H1 (cell line): ENCODE measurements at regions not wholly inside any gene's neighbourhood (a gene's known extent, or its start where the extent isn't known, plus 50 kb on each side); places are given as distances from the start of the nearest gene placed in this dataset.

Source experiments
- CTCF ChIA-PET: fragments of 300-600 bp; sonication (Branson Sonifier 250); formaldehyde crosslinking; loops from one replicate; lab custom pipeline; 2021; ENCODE audit not compliant: partially characterized antibody; lab: Charles Lee
- POLR2A ChIA-PET: fragments of 300-600 bp; sonication (Branson Sonifier 250); formaldehyde crosslinking; loops from one replicate; lab custom pipeline; 2021; ENCODE audit warnings: inconsistent platforms; ENCODE audit not compliant: partially characterized antibody; lab: Charles Lee
- DNase-seq, 2 experiments: peaks; one replicate each; pipeline versions ENCODE4 v3.0.0 to v3.0.0-alpha.2; 2010 to 2022; ENCODE audit warnings: low spot score in 2 of 2, low read depth in 1 of 2, mixed read lengths in 1 of 2
- FAIRE-seq: peaks from 2 replicates; lab custom pipeline; 2011; peaks lifted over from hg19 to GRCh38; lab: Jason Lieb, UNC
- H2AFZ ChIP-seq: 2 replicates; pipeline ENCODE4 v1.8.1; 2012; ENCODE audit warnings: low read length, inconsistent platforms
- H2AK5ac ChIP-seq: 2 replicates; pipeline ENCODE4 v1.6.1; 2013; ENCODE audit warnings: low read depth, low read length
- H2BK120ac ChIP-seq: replicated peaks from 2 replicates; pipeline ENCODE3; 2013; ENCODE audit warnings: low read depth, low read length, inconsistent platforms
- H2BK12ac ChIP-seq: 2 replicates; pipeline ENCODE4 v1.6.1; 2013; ENCODE audit warnings: low read depth, low read length
- H2BK15ac ChIP-seq: 2 replicates; pipeline ENCODE4 v1.6.1; 2013; ENCODE audit warnings: low read length
- H2BK20ac ChIP-seq: 2 replicates; pipeline ENCODE4 v1.6.1; 2013; ENCODE audit warnings: low read length
- H2BK5ac ChIP-seq: 2 replicates; pipeline ENCODE4 v1.6.1; 2013; ENCODE audit warnings: low read depth, low read length
- H3K14ac ChIP-seq: 2 replicates; pipeline ENCODE4 v1.6.1; 2013; ENCODE audit warnings: inconsistent platforms; ENCODE audit not compliant: insufficient read length
- H3K18ac ChIP-seq: 2 replicates; pipeline ENCODE4 v1.6.1; 2013; ENCODE audit warnings: low read length; ENCODE audit errors: extremely low read depth
- H3K23ac ChIP-seq: 2 replicates; pipeline ENCODE4 v1.6.1; 2013; ENCODE audit warnings: inconsistent platforms; ENCODE audit not compliant: insufficient read length
- H3K23me2 ChIP-seq: 2 replicates; pipeline ENCODE4 v1.6.1; 2013; ENCODE audit warnings: low read depth, low read length
- H3K27ac ChIP-seq: 2 replicates; pipeline ENCODE4 v1.6.1; 2011; ENCODE audit warnings: low read depth, low read length, inconsistent platforms
- H3K27me3 ChIP-seq, 4 experiments: replicated peaks in 1 of 4; 1 replicate in 1 of 4; 2 replicates in 3 of 4; pipeline versions ENCODE4 v1.6.1 to v1.8.1; 2011 to 2013; ENCODE audit warnings: low read length in 3 of 4, mild to moderate bottlenecking in 3 of 4, inconsistent platforms in 2 of 4, mixed read lengths in 2 of 4, moderate library complexity in 1 of 4; ENCODE audit not compliant: control insufficient read depth in 3 of 4, insufficient read depth in 3 of 4; ENCODE audit errors: extremely low read depth in 1 of 4
- H3K36me3 ChIP-seq, 4 experiments: 2 replicates each; pipeline versions ENCODE4 v1.6.1 to v1.8.1; 2011 to 2013; ENCODE audit warnings: mild to moderate bottlenecking in 4 of 4, low read length in 3 of 4, moderate library complexity in 2 of 4, control low read depth in 1 of 4, inconsistent platforms in 1 of 4; ENCODE audit not compliant: insufficient read depth in 4 of 4, control insufficient read depth in 2 of 4
- H3K4ac ChIP-seq: replicated peaks from 2 replicates; pipeline ENCODE3; 2013; ENCODE audit warnings: low read length, low read depth, mixed read lengths, inconsistent platforms; ENCODE audit not compliant: insufficient read length
- H3K4me1 ChIP-seq, 4 experiments: replicated peaks in 1 of 4; 1 replicate in 1 of 4; 2 replicates in 3 of 4; pipeline versions ENCODE4 v1.6.1 to v1.8.1; 2011 to 2013; ENCODE audit warnings: low read length in 3 of 4, inconsistent platforms in 2 of 4, mixed read lengths in 1 of 4; ENCODE audit not compliant: insufficient read depth in 4 of 4, control insufficient read depth in 3 of 4
- H3K4me2 ChIP-seq, 2 experiments: 2 replicates each; pipeline versions ENCODE4 v1.6.1 to v1.8.1; 2011 to 2013; ENCODE audit warnings: low read depth in 2 of 2, low read length in 2 of 2, control low read depth in 1 of 2, inconsistent platforms in 1 of 2, mild to moderate bottlenecking in 1 of 2; ENCODE audit not compliant: insufficient read depth in 1 of 2
- H3K4me3 ChIP-seq, 4 experiments: fragments of 200-600, 300-600 bp in 1 of 4; sonication (generic), shearing (Covaris generic), sonication (Bioruptor Twin) in 1 of 4; 2 replicates each; pipeline versions ENCODE4 v1.5.1 to v1.8.1; 2011 to 2016; ENCODE audit warnings: low read length in 4 of 4, low read depth in 3 of 4, control low read depth in 2 of 4, inconsistent platforms in 2 of 4, mild to moderate bottlenecking in 2 of 4, mixed read lengths in 1 of 4, moderate library complexity in 1 of 4; ENCODE audit not compliant: insufficient read depth in 2 of 4; ENCODE audit errors: extremely low read depth in 1 of 4
- H3K56ac ChIP-seq: replicated peaks from 2 replicates; pipeline ENCODE3; 2013; ENCODE audit warnings: low read depth, mild to moderate bottlenecking, mixed read lengths, low read length, inconsistent platforms; ENCODE audit not compliant: insufficient read length
- H3K79me1 ChIP-seq: 2 replicates; pipeline ENCODE4 v1.6.1; 2013; ENCODE audit warnings: low read depth, low read length, control low read depth
- H3K79me2 ChIP-seq, 2 experiments: 2 replicates each; pipeline versions ENCODE4 v1.6.1 to v1.8.1; 2012 to 2013; ENCODE audit warnings: low read length in 2 of 2, mild to moderate bottlenecking in 2 of 2, inconsistent platforms in 1 of 2; ENCODE audit not compliant: insufficient read depth in 2 of 2, control insufficient read depth in 1 of 2
- H3K9ac ChIP-seq, 4 experiments: replicated peaks in 1 of 4; 1 replicate in 1 of 4; 2 replicates in 3 of 4; pipeline versions ENCODE4 v1.6.1 to v1.8.1; 2011 to 2013; ENCODE audit warnings: low read depth in 3 of 4, low read length in 3 of 4, control low read depth in 2 of 4, mild to moderate bottlenecking in 2 of 4, moderate library complexity in 2 of 4, inconsistent platforms in 1 of 4; ENCODE audit errors: extremely low read depth in 1 of 4
- H3K9me3 ChIP-seq, 2 experiments: 2 replicates each; pipeline versions ENCODE4 v1.6.1 to v1.8.1; 2012 to 2013; ENCODE audit warnings: mild to moderate bottlenecking in 2 of 2, moderate library complexity in 2 of 2, control low read depth in 1 of 2, inconsistent platforms in 1 of 2, low read depth in 1 of 2, low read length in 1 of 2, mixed read lengths in 1 of 2; ENCODE audit not compliant: insufficient read depth in 2 of 2
- H4K20me1 ChIP-seq, 2 experiments: replicated peaks in 1 of 2; 2 replicates each; pipeline versions ENCODE3 to v1.8.1; 2011 to 2013; ENCODE audit warnings: inconsistent platforms in 2 of 2, low read length in 2 of 2, mild to moderate bottlenecking in 1 of 2; ENCODE audit not compliant: insufficient read depth in 2 of 2, control insufficient read depth in 1 of 2
- H4K5ac ChIP-seq: 2 replicates; pipeline ENCODE4 v1.6.1; 2013; ENCODE audit warnings: low read length, low read depth, mixed read lengths, inconsistent platforms; ENCODE audit not compliant: insufficient read length
- H4K8ac ChIP-seq: 2 replicates; pipeline ENCODE4 v1.8.0; 2013; ENCODE audit warnings: mild to moderate bottlenecking, moderate library complexity, low read length, inconsistent platforms; ENCODE audit not compliant: insufficient read depth; ENCODE audit errors: extremely low read depth
- H4K91ac ChIP-seq: replicated peaks from 2 replicates; pipeline ENCODE3; 2013; ENCODE audit warnings: low read length, mixed read lengths, inconsistent platforms; ENCODE audit not compliant: insufficient read length
- CHD1 ChIP-seq: IDR thresholded peaks from 2 replicates; pipeline ENCODE4 v1.6.1; 2012; ENCODE audit warnings: low read depth, low read length, improper control_type of control experiment
- EP300 ChIP-seq, 2 experiments: IDR thresholded peaks; 1 replicate in 1 of 2; 2 replicates in 1 of 2; pipeline ENCODE4 v1.6.1; 2011 to 2012; ENCODE audit warnings: low read depth in 2 of 2, low read length in 2 of 2, mild to moderate bottlenecking in 2 of 2, borderline replicate concordance in 1 of 2, inconsistent platforms in 1 of 2, moderate library complexity in 1 of 2
- RXRA ChIP-seq: IDR thresholded peaks from 2 replicates; pipeline ENCODE4 v1.6.1; 2011; ENCODE audit warnings: low read depth, mild to moderate bottlenecking, low read length, moderate library complexity; ENCODE audit not compliant: insufficient read depth
- SAP30 ChIP-seq: fragments of 300-600 bp; sonication (generic); IDR thresholded peaks from 2 replicates; pipeline ENCODE4 v1.7.1; 2012; ENCODE audit warnings: low read length, moderate library complexity, mild to moderate bottlenecking, inconsistent platforms; ENCODE audit not compliant: insufficient read depth, insufficient replicate concordance
- TAF1 ChIP-seq: IDR thresholded peaks from 2 replicates; pipeline ENCODE4 v1.6.1; 2011; ENCODE audit warnings: mild to moderate bottlenecking, low read depth, low read length
- WGBS, 2 experiments: shearing (Covaris generic) in 1 of 2; methylation state at CpG; one replicate each; pipeline versions ENCODE4 v1.1.6 to v1.1.7; 2013 to 2015; ENCODE audit warnings: low lambda C conversion rate in 2 of 2, mixed read lengths in 2 of 2, inconsistent platforms in 1 of 2, low coverage in 1 of 2, missing lambda C conversion rate in 1 of 2; ENCODE audit not compliant: insufficient replicate concordance in 2 of 2, insufficient coverage in 1 of 2, insufficient read length in 1 of 2; ENCODE audit errors: extremely low coverage in 1 of 2, missing lambda C conversion rate in 1 of 2; 5-methylcytosine and 5-hydroxymethylcytosine counted together
- TF ChIP-seq, protein P1 (sequence below): IDR thresholded peaks from 2 replicates; pipeline ENCODE4 v1.6.1; 2012; ENCODE audit warnings: low read length, inconsistent platforms

DNA sequence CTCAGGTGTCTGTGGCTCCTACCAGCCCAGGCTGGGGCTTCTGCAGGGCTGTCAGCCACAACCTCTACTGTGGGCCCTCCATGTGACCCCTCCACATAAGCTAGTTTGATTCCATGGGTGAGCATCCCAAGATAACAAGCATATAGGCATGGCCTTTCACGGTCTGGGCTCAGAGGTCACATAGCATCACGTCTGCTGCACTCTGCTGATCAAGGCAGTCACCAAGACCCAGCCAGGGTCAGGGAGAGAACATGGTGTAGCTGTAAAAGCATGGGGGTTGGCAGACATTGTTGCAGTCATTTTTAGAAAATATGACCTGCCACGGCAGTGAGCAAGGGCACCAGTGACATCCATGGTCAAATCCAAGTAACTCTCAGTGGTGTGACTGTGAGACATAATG lies 698.8 kb downstream of the UQCRFS1 start:
- no peak for FAIRE-seq
- 95% methylated on average over 3 of the region's 3 CpGs; no CpG with 5 or more reads in 1 of the 2 experiments for WGBS, 2 experiments
- no peaks in the 10 kb centered on the region for H3K79me1 ChIP-seq
- H4K5ac ChIP-seq: no peak overlapping the region
- no peak overlapping the region for H3K27ac ChIP-seq
- H3K9me3 ChIP-seq: no peaks in the 10 kb centered on the region
- H3K56ac ChIP-seq: no peak overlapping the region
- H2BK15ac ChIP-seq: no peak overlapping the region
- H2BK20ac ChIP-seq: no peak overlapping the region
- H3K4me3 ChIP-seq: no peak overlapping the region
- ChIA-PET CTCF (interaction anchor here (1.4 to 1.7 kb wide), 2 partner anchors 22 to 45 kb away, joined by 3 to 5 read pairs; no protein-coding TSS in a partner anchor), POLR2A (no interaction called here)
- H3K9ac ChIP-seq: no peak overlapping the region
- no peak overlapping the region for H3K4me2 ChIP-seq
- H3K14ac ChIP-seq: no peak overlapping the region
- H3K27me3 ChIP-seq: no peaks in the 10 kb centered on the region
- H3K4me1 ChIP-seq: no peaks in the 10 kb centered on the region
- no peak overlapping the region for H4K8ac ChIP-seq
- no peak overlapping the region for H2BK120ac ChIP-seq
- H2BK5ac ChIP-seq: no peak overlapping the region
- H3K18ac ChIP-seq: no peak overlapping the region
- no peak overlapping the region for H3K4ac ChIP-seq
- H2AK5ac ChIP-seq: no peak overlapping the region
- peak in 1 of 2 experiments; percentile 29 for DNase-seq
- H3K79me2 ChIP-seq: no peaks in the 10 kb centered on the region
- H2AFZ ChIP-seq: no peak overlapping the region
- H3K36me3 ChIP-seq: no peaks in the 10 kb centered on the region
- no peak overlapping the region for H2BK12ac ChIP-seq
- TF ChIP-seq, protein P1, sequence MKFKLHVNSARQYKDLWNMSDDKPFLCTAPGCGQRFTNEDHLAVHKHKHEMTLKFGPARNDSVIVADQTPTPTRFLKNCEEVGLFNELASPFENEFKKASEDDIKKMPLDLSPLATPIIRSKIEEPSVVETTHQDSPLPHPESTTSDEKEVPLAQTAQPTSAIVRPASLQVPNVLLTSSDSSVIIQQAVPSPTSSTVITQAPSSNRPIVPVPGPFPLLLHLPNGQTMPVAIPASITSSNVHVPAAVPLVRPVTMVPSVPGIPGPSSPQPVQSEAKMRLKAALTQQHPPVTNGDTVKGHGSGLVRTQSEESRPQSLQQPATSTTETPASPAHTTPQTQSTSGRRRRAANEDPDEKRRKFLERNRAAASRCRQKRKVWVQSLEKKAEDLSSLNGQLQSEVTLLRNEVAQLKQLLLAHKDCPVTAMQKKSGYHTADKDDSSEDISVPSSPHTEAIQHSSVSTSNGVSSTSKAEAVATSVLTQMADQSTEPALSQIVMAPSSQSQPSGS: no peak
- no peak for TF ChIP-seq CHD1
- no peak for TF ChIP-seq TAF1
- TF ChIP-seq EP300 (IDR thresholded peaks at IDR 0.05; ENCODE audit: borderline replicate concordance in 1 of 2, low read depth in 2 of 2, low read length in 2 of 2): no peak
- no peak for TF ChIP-seq RXRA
- no peak for TF ChIP-seq SAP30
- no peak overlapping the region for H3K23ac ChIP-seq
- H4K91ac ChIP-seq: no peak overlapping the region
- H4K20me1 ChIP-seq: no peaks in the 10 kb centered on the region
- no peaks in the 10 kb centered on the region for H3K23me2 ChIP-seq
